BE2C (cell line): ENCODE measurements at regions not wholly inside any gene's neighbourhood (a gene's known extent, or its start where the extent isn't known, plus 50 kb on each side); places are given as distances from the start of the nearest gene placed in this dataset.

Experiments
- DNase-seq: peaks from one replicate; pipeline ENCODE4 v3.0.0-alpha.2; 2020
- H3K27me3 ChIP-seq: fragments of 250-450 bp; sonication (Bioruptor Pico); 2 replicates; pipeline ENCODE4 v1.5.1; 2020; ENCODE audit warnings: mild to moderate bottlenecking
- H3K36me3 ChIP-seq: fragments of 250-450 bp; sonication (Bioruptor Pico); 2 replicates; pipeline ENCODE4 v1.5.1; 2020; ENCODE audit warnings: mild to moderate bottlenecking
- H3K4me1 ChIP-seq: fragments of 250-450 bp; sonication (Bioruptor Pico); 2 replicates; pipeline ENCODE4 v1.5.1; 2020
- H3K4me3 ChIP-seq: 2 replicates; pipeline ENCODE4 v1.5.1; 2011; ENCODE audit warnings: low read depth, low read length
- H3K9me3 ChIP-seq: fragments of 250-450 bp; sonication (Bioruptor Pico); 2 replicates; pipeline ENCODE4 v1.5.1; 2020
- TF ChIP-seq, protein P1 (sequence below): IDR thresholded peaks from 2 replicates; pipeline ENCODE4 v1.5.1; 2012; ENCODE audit warnings: mild to moderate bottlenecking, low read depth, low read length

DNA sequence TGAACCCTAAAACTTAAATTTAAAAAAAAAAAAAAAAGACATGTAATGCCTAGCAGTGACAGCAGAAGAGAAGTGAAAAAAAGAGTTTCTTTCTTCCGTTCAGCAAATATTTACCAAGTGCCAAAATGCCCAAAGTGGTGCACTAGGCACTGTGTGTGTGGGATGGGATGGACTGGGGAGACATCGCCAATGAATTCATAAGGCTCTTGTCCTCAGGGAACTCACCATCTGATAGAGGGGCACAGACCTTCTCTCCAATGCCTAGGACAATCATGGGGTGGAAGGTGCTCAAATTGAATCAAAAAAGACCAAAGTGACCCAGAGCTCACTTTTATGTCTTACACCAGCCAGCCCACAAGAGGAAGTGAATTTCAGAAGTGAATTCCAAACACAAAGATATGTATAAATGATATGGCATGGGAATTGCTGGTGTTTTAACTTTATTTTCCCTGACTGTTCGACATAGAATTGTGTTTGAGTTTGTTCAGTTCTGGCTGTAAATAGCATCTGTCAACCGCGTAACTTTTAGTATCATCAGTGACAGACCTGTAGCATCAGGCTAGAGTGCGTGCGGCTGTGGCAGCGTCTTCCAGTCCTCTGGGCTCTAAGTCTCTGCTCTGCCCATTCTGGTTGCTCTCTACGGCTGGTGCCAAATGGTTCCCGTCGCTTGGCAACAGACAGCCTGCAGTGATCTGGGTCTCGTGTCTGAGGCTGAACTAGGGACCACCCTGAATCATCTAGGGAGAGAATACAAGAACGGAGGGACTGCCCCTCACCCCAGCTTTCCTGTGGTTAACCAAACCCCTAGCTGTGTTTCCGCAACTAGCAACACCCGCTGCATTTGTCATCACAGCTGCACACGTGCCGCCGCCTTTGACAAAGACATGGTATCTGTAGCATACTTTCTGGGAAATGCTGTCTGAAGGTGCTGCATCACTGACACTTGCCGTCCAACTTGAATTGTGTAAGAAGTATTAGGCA lies 154.0 kb upstream of the THBS1 start:
- Histone ChIP-seq H3K27me3 (peaks cover 4% of the 10 kb centered on the region; the same call in 1 of the 2 replicates), H3K4me3 (no peak overlapping the region), H3K4me1 (no peaks in the 10 kb centered on the region), H3K9me3 (no peaks in the 10 kb centered on the region; the same call in 1 of the 2 replicates), H3K36me3 (no peaks in the 10 kb centered on the region)
- TF ChIP-seq, protein P1, sequence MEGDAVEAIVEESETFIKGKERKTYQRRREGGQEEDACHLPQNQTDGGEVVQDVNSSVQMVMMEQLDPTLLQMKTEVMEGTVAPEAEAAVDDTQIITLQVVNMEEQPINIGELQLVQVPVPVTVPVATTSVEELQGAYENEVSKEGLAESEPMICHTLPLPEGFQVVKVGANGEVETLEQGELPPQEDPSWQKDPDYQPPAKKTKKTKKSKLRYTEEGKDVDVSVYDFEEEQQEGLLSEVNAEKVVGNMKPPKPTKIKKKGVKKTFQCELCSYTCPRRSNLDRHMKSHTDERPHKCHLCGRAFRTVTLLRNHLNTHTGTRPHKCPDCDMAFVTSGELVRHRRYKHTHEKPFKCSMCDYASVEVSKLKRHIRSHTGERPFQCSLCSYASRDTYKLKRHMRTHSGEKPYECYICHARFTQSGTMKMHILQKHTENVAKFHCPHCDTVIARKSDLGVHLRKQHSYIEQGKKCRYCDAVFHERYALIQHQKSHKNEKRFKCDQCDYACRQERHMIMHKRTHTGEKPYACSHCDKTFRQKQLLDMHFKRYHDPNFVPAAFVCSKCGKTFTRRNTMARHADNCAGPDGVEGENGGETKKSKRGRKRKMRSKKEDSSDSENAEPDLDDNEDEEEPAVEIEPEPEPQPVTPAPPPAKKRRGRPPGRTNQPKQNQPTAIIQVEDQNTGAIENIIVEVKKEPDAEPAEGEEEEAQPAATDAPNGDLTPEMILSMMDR: no peak
- DNase-seq: no peak

DNA sequence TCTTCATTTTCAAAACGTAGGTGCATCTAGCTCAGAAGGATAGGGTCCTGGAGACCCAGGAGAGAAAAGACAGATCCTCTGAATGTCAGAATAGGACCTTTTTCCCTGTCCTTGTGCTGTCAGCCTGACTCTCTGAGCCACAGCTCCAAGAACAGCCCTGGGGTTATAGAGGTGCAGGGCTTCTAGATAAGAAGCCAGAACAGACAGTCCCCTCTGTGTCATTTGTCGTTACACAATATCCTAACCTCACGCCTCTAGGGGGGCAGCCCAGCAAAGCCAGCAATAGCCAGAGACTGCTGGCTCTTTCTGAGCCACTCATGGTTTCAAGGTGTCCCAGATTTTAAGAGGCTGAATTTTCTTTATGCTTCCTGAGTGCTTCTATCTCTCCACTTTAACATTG lies 153.2 kb upstream of the THBS1 start:
- Histone ChIP-seq H3K4me1 (no peaks in the 10 kb centered on the region), H3K4me3 (no peak overlapping the region), H3K36me3 (no peaks in the 10 kb centered on the region), H3K9me3 (no peaks in the 10 kb centered on the region; the same call in 1 of the 2 replicates), H3K27me3 (peaks cover 4% of the 10 kb centered on the region; the same call in 1 of the 2 replicates)
- no peak for DNase-seq
- TF ChIP-seq, protein P1: no peak

DNA sequence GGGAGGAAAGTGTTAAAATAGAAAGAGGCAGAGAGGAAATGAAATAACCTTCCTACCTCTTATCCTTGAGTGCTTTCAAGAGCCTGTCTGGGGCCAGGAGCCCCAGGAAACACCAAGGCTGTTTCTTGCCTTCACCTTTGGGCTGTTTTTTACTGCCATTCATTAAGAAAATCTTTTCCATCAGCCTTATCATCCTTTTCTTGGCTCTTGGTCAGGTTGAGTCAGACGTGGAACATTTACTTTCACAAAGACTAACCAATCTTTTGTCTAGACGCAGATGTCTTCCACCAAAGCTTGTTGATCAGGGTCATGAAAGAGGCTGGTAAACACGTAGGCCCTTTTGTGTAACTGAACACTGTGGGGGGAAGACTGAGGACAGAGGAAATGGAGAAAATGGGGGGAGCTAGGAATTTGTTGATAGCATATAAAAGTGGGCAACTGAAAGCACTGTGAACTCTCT lies 151.0 kb upstream of the THBS1 start:
- no peaks in the 10 kb centered on the region for H3K4me1 ChIP-seq
- no peaks in the 10 kb centered on the region for H3K36me3 ChIP-seq
- DNase-seq: no peak
- TF ChIP-seq, protein P1: no peak
- no peak overlapping the region for H3K4me3 ChIP-seq
- H3K9me3 ChIP-seq: no peaks in the 10 kb centered on the region; the same call in 1 of the 2 replicates
- peaks cover 4% of the 10 kb centered on the region; the same call in 1 of the 2 replicates for H3K27me3 ChIP-seq

DNA sequence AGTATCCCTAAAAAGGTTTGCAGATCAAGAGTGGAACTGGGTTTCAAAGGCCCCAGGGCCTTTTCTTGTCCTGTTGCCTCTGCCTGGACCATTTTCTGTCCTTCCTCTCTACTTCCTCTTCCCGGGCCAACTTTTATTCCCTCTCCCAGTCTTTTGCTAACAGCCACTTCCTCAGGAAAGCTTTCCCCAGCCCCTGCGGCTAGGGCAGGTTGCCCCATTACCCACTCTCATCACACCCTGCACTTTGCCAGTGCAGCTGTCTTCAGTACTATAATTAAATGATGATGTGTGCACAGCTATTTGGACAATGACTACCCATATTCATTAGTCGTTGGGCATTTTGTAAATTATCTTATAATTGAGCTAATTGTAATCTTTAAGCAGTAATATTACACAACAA lies 150.5 kb upstream of the THBS1 start:
- TF ChIP-seq, protein P1: no peak
- Histone ChIP-seq H3K9me3 (no peaks in the 10 kb centered on the region; the same call in 1 of the 2 replicates), H3K36me3 (no peaks in the 10 kb centered on the region), H3K4me1 (no peaks in the 10 kb centered on the region), H3K27me3 (peaks cover 4% of the 10 kb centered on the region; the same call in 1 of the 2 replicates), H3K4me3 (no peak overlapping the region)
- no peak for DNase-seq

DNA sequence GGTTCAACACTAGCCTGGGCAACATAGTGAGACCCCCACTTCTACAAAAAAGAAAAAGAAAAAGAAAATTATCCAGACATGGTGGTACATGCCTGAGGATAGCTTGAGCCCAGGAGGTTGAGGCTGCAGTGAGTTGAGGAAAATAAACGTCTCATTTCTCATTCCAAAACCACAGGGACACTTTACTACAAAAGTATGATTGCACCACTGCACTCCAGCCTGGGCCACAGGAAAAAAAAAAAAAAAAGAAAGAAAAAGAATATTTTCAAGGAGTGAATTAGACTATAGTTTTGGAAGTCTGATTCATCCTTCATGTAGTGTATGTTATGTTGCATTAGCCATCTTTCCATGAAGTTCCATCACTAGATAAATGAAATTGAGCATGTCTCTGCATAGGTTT lies 149.5 kb upstream of the THBS1 start:
- H3K27me3 ChIP-seq: peaks cover 4% of the 10 kb centered on the region; the same call in 1 of the 2 replicates
- H3K36me3 ChIP-seq: no peaks in the 10 kb centered on the region
- no peak overlapping the region for H3K4me3 ChIP-seq
- H3K4me1 ChIP-seq: no peaks in the 10 kb centered on the region
- DNase-seq: no peak
- no peaks in the 10 kb centered on the region; the same call in 1 of the 2 replicates for H3K9me3 ChIP-seq
- TF ChIP-seq, protein P1: no peak
